H9 (cell line): ENCODE measurements at regions not wholly inside any gene's neighbourhood (a gene's known extent, or its start where the extent isn't known, plus 50 kb on each side); places are given as distances from the start of the nearest gene placed in this dataset.
"Not testable (repeated sequence)": the region's sequence is repeated elsewhere in the genome, so short reads cannot be mapped to it uniquely, and the experiment has no call there.

Source experiments
- DNase-seq: peaks from one replicate; pipeline ENCODE4 v3.0.0-alpha.2; 2017
- H2AFZ ChIP-seq: one replicate; pipeline ENCODE4 v1.6.1; 2013; ENCODE audit warnings: mild to moderate bottlenecking, low read length, control low read depth, moderate library complexity
- H2AK5ac ChIP-seq: 2 replicates; pipeline ENCODE4 v1.6.1; 2013; ENCODE audit warnings: low read length, control low read depth, mixed read lengths; ENCODE audit not compliant: insufficient read length
- H2BK120ac ChIP-seq: one replicate; pipeline ENCODE4 v1.6.1; 2013; ENCODE audit warnings: low read depth, mild to moderate bottlenecking, low read length, control low read depth, inconsistent platforms; ENCODE audit not compliant: poor library complexity, severe bottlenecking
- H2BK12ac ChIP-seq: 2 replicates; pipeline ENCODE4 v1.6.1; 2013; ENCODE audit warnings: low read length, control low read depth, mixed read lengths, low read depth; ENCODE audit not compliant: insufficient read length
- H2BK15ac ChIP-seq: 2 replicates; pipeline ENCODE4 v1.6.1; 2013; ENCODE audit warnings: low read depth, low read length, control low read depth
- H2BK20ac ChIP-seq: one replicate; pipeline ENCODE4 v1.6.1; 2013; ENCODE audit warnings: low read depth, mild to moderate bottlenecking, low read length, control low read depth, inconsistent platforms; ENCODE audit not compliant: poor library complexity, severe bottlenecking
- H2BK5ac ChIP-seq: 2 replicates; pipeline ENCODE4 v1.6.1; 2013; ENCODE audit warnings: low read length, control low read depth, mixed read lengths; ENCODE audit not compliant: insufficient read length
- H3K14ac ChIP-seq: 2 replicates; pipeline ENCODE4 v1.6.1; 2013; ENCODE audit warnings: low read length, control low read depth; ENCODE audit not compliant: insufficient read depth
- H3K18ac ChIP-seq: 2 replicates; pipeline ENCODE4 v1.6.1; 2013; ENCODE audit warnings: low read depth, mild to moderate bottlenecking, mixed read lengths, low read length, control low read depth; ENCODE audit not compliant: insufficient read length
- H3K23ac ChIP-seq: 2 replicates; pipeline ENCODE4 v1.6.1; 2013; ENCODE audit warnings: low read length, control low read depth, mixed read lengths, low read depth; ENCODE audit not compliant: insufficient read length
- H3K23me2 ChIP-seq: 2 replicates; pipeline ENCODE4 v1.6.1; 2013; ENCODE audit warnings: low read depth, mild to moderate bottlenecking, mixed read lengths, low read length, control low read depth; ENCODE audit not compliant: insufficient read length, poor library complexity, severe bottlenecking
- H3K27ac ChIP-seq: 2 replicates; pipeline ENCODE4 v1.5.1; 2013; ENCODE audit warnings: low read length, control low read depth, mixed read lengths, low read depth; ENCODE audit not compliant: insufficient read length
- H3K27me3 ChIP-seq: 2 replicates; pipeline ENCODE4 v1.6.1; 2013; ENCODE audit warnings: low read length, control low read depth, inconsistent platforms; ENCODE audit not compliant: insufficient read depth
- H3K4ac ChIP-seq: 2 replicates; pipeline ENCODE4 v1.6.1; 2013; ENCODE audit warnings: low read depth, mild to moderate bottlenecking, control low read depth, inconsistent platforms, low read length, moderate library complexity
- H3K4me1 ChIP-seq: 2 replicates; pipeline ENCODE4 v1.6.1; 2013; ENCODE audit warnings: low read length, control low read depth, inconsistent platforms; ENCODE audit not compliant: insufficient read depth
- H3K4me2 ChIP-seq: 2 replicates; pipeline ENCODE4 v1.6.1; 2013; ENCODE audit warnings: low read length, control low read depth, mixed read lengths; ENCODE audit not compliant: insufficient read length, insufficient read depth
- H3K56ac ChIP-seq: 2 replicates; pipeline ENCODE4 v1.6.1; 2013; ENCODE audit warnings: low read depth, mild to moderate bottlenecking, mixed read lengths, low read length, control low read depth; ENCODE audit not compliant: insufficient read length
- H3K79me1 ChIP-seq: 2 replicates; pipeline ENCODE4 v1.6.1; 2013; ENCODE audit warnings: low read depth, mild to moderate bottlenecking, moderate library complexity, low read length, control low read depth, inconsistent platforms; ENCODE audit not compliant: insufficient read depth, poor library complexity, severe bottlenecking
- H3K79me2 ChIP-seq: 2 replicates; pipeline ENCODE4 v1.6.1; 2013; ENCODE audit warnings: low read length, control low read depth, inconsistent platforms; ENCODE audit not compliant: insufficient read depth
- H3K9ac ChIP-seq: 2 replicates; pipeline ENCODE4 v1.6.1; 2013; ENCODE audit warnings: low read length, control low read depth, mixed read lengths; ENCODE audit not compliant: insufficient read length; ENCODE audit errors: extremely low read depth
- H3K9me3 ChIP-seq: one replicate; pipeline ENCODE4 v1.6.1; 2013; ENCODE audit warnings: low read depth, low read length, inconsistent platforms; ENCODE audit not compliant: control insufficient read depth
- H3T11ph ChIP-seq: one replicate; pipeline ENCODE4 v1.6.1; 2013; ENCODE audit warnings: mild to moderate bottlenecking, low read length, control low read depth, inconsistent platforms
- H4K20me1 ChIP-seq: one replicate; pipeline ENCODE4 v1.6.1; 2013; ENCODE audit not compliant: control insufficient read depth, insufficient read length, insufficient read depth
- H4K5ac ChIP-seq: 2 replicates; pipeline ENCODE4 v1.6.1; 2013; ENCODE audit warnings: low read depth, mild to moderate bottlenecking, mixed read lengths, low read length, control low read depth; ENCODE audit not compliant: insufficient read length
- H4K8ac ChIP-seq: replicated peaks from 2 replicates; pipeline ENCODE4 v1.6.1; 2013; ENCODE audit warnings: low read length, control low read depth, mixed read lengths, low read depth; ENCODE audit not compliant: insufficient read length
- H4K91ac ChIP-seq: 2 replicates; pipeline ENCODE4 v1.6.1; 2013; ENCODE audit warnings: low read depth, mild to moderate bottlenecking, moderate library complexity, mixed read lengths, low read length, control low read depth; ENCODE audit not compliant: insufficient read length
- H3K27ac Mint-ChIP-seq, 3 experiments: 2 replicates in 2 of 3; 3 replicates in 1 of 3; pipeline ENCODE4 v1.8.0; 2020 to 2021; ENCODE audit warnings: mixed read lengths in 3 of 3, mild to moderate bottlenecking in 1 of 3, moderate library complexity in 1 of 3
- H3K27me3 Mint-ChIP-seq: 2 replicates; pipeline ENCODE4 v1.8.0; 2021; ENCODE audit warnings: low read depth, mild to moderate bottlenecking, moderate library complexity, mixed read lengths
- H3K36me3 Mint-ChIP-seq, 3 experiments: 2 replicates in 2 of 3; 3 replicates in 1 of 3; pipeline ENCODE4 v1.8.0; 2020 to 2021; ENCODE audit warnings: low read depth in 3 of 3, mixed read lengths in 3 of 3; ENCODE audit not compliant: insufficient read depth in 1 of 3
- H3K4me1 Mint-ChIP-seq, 2 experiments: 2 replicates each; pipeline ENCODE4 v1.8.0; 2020; ENCODE audit warnings: mixed read lengths in 2 of 2
- H3K4me3 Mint-ChIP-seq, 2 experiments: 2 replicates in 1 of 2; 3 replicates in 1 of 2; pipeline ENCODE4 v1.8.0; 2020 to 2021; ENCODE audit warnings: mild to moderate bottlenecking in 2 of 2, mixed read lengths in 2 of 2, moderate library complexity in 1 of 2
- H3K9me3 Mint-ChIP-seq, 2 experiments: 2 replicates in 1 of 2; 3 replicates in 1 of 2; pipeline ENCODE4 v1.8.0; 2020; ENCODE audit warnings: mild to moderate bottlenecking in 2 of 2, mixed read lengths in 2 of 2, moderate library complexity in 1 of 2
- WGBS: extraction: QIAGEN DNeasy Blood & Tissue Kit; methylation state at CpG from one replicate; pipeline ENCODE4 v1.1.7; 2013; ENCODE audit warnings: missing lambda C conversion rate, low lambda C conversion rate, mixed read lengths; ENCODE audit not compliant: insufficient read length; ENCODE audit errors: extremely low coverage; 5-methylcytosine and 5-hydroxymethylcytosine counted together
- TF ChIP-seq, protein P1 (sequence below): fragments of 200-600 bp; sonication (generic); conservative IDR thresholded peaks from 3 replicates; pipeline ENCODE4 v1.8.0; 2021; ENCODE audit warnings: antibody characterized with exemption, mild to moderate bottlenecking

DNA sequence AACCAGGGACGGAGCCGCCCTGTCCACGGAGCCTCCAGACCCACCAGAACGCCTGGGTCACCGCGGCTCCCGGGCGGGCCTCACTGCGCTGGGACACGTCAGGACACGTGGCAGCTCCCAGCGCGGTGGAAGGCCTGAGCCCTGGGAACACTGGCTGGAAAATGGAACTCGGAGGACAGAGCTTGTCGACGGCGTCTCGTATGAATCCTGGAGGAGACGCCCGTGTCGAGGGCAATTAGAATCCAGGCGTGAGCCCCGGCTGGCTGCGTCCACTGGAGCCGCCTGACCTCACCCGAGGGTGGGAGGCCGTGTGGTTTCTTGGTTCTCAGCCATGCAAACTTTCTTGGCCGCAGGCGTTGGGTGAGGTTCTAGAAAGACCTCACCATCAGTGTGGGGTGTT is 173.9 kb downstream of the LAT start:
- H3K4me2 ChIP-seq = no peak overlapping the region

DNA sequence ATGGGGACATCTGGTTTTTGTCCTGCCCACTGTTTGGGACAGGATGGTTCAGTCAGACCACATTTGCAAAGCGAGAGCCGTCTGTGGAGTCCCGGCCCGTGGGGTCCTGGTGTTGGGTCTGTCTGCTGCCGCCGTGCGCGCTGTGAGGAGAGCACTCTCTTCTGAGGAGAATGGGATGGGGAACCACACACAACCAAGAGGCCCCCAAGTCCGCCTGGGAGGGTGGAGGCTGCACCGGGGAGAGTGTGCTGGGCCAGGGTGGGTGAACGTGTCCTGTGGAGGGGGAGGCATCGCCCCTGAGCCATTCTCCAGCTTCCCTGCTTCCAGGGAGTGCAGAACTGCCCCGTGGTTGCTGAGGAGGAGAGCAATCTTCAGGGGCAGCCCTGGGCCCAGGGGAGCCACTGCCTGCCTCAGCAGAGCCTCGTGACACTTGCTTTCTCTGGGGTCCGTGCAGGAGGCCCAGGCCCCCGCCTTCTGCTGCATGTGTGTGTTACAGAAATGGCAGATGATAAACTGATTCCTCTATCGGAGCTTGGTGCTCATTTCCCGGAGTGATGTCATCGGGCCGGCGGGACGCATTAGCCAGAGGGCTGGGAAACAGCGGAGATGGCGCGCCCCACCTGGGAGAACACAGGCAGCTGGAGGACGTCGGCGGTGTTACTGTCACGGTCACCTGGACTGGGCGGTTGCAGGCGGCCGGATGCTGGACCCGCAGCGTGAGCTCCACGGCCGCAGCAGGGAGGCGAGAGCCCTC is 173.4 kb downstream of the LAT start:
- not testable (repeated sequence) for H3K9ac ChIP-seq, H3K9me3 Mint-ChIP-seq, H3K79me1 ChIP-seq, H2BK15ac ChIP-seq, H4K8ac ChIP-seq, H3K27me3 Mint-ChIP-seq, H2BK5ac ChIP-seq, H3K4me1 ChIP-seq, H4K5ac ChIP-seq, H3K56ac ChIP-seq, H2BK20ac ChIP-seq, H3K27me3 ChIP-seq, H3K4me2 ChIP-seq, H3K9me3 ChIP-seq, H4K20me1 ChIP-seq, H2AK5ac ChIP-seq, H3K4me3 Mint-ChIP-seq, H3K36me3 Mint-ChIP-seq, H3T11ph ChIP-seq, H3K23ac ChIP-seq, H2AFZ ChIP-seq, H3K23me2 ChIP-seq, H3K79me2 ChIP-seq, DNase-seq
- H2BK120ac ChIP-seq = peak overlapping the region; percentile 72
- peak overlapping the region; percentile 56; the same call in 1 of the 2 replicates for H3K14ac ChIP-seq
- H3K4ac ChIP-seq = peak overlapping the region; percentile 58; the same call in 1 of the 2 replicates
- Mint-ChIP-seq H3K27ac (peak overlapping the region; percentile 84 to 99 (median 94); a peak in 4 of 7 replicates), H3K4me1 (peaks cover 20 to 28% of the 10 kb centered on the region in 2 experiments)
- peak overlapping the region; percentile 87 for H2BK12ac ChIP-seq
- peak overlapping the region; percentile 84 for H4K91ac ChIP-seq
- no CpG with 5 or more reads among the region's 37 CpGs for WGBS
- peak overlapping the region; percentile 70 for H3K27ac ChIP-seq
- peak overlapping the region; percentile 7 for H3K18ac ChIP-seq

More for the DNA sequence above, 173.9 kb downstream of the LAT start:
- Histone ChIP-seq H3K14ac (no peak overlapping the region; the same call in 1 of the 2 replicates), H4K8ac (no peak overlapping the region), H3K79me1 (no peaks in the 10 kb centered on the region), H3K4me1 (no peaks in the 10 kb centered on the region), H2BK12ac (no peak overlapping the region), H3K9me3 (no peaks in the 10 kb centered on the region), H2AK5ac (no peak overlapping the region), H3K79me2 (no peaks in the 10 kb centered on the region), H3K18ac (peak overlapping the region; percentile 57), H2BK20ac (no peak overlapping the region), H3K27me3 (no peaks in the 10 kb centered on the region), H3K9ac (no peak overlapping the region), H3K27ac (no peak overlapping the region), H3T11ph (no peak overlapping the region), H3K56ac (no peak overlapping the region), H2BK15ac (no peak overlapping the region), H3K23me2 (no peaks in the 10 kb centered on the region), H4K5ac (no peak overlapping the region), H2BK5ac (no peak overlapping the region), H4K91ac (peak overlapping the region; percentile 84), H2AFZ (no peak overlapping the region), H3K23ac (no peak overlapping the region), H2BK120ac (no peak overlapping the region), H3K4ac (peak overlapping the region; percentile 58; the same call in 1 of the 2 replicates), H4K20me1 (no peaks in the 10 kb centered on the region)
- H3K4me1 Mint-ChIP-seq = peaks cover 20 to 28% of the 10 kb centered on the region in 2 experiments
- no peaks in the 10 kb centered on the region for H3K27me3 Mint-ChIP-seq
- no CpG with 5 or more reads among the region's 29 CpGs for WGBS
- DNase-seq = no peak
- H3K9me3 Mint-ChIP-seq = no peaks in the 10 kb centered on the region
- peaks cover 0 to 5% (median 1%) of the 10 kb centered on the region in 3 experiments; a peak in 1 of 7 replicates for H3K36me3 Mint-ChIP-seq
- H3K4me3 Mint-ChIP-seq = no peak overlapping the region
- TF ChIP-seq, protein P1, sequence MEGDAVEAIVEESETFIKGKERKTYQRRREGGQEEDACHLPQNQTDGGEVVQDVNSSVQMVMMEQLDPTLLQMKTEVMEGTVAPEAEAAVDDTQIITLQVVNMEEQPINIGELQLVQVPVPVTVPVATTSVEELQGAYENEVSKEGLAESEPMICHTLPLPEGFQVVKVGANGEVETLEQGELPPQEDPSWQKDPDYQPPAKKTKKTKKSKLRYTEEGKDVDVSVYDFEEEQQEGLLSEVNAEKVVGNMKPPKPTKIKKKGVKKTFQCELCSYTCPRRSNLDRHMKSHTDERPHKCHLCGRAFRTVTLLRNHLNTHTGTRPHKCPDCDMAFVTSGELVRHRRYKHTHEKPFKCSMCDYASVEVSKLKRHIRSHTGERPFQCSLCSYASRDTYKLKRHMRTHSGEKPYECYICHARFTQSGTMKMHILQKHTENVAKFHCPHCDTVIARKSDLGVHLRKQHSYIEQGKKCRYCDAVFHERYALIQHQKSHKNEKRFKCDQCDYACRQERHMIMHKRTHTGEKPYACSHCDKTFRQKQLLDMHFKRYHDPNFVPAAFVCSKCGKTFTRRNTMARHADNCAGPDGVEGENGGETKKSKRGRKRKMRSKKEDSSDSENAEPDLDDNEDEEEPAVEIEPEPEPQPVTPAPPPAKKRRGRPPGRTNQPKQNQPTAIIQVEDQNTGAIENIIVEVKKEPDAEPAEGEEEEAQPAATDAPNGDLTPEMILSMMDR = no peak
- H3K27ac Mint-ChIP-seq = no peak overlapping the region
